ENCODE measurements at regions not wholly inside any gene's neighbourhood (a gene's known extent, or its start where the extent isn't known, plus 50 kb on each side); places are given as distances from the start of the nearest gene placed in this dataset.

DNA sequence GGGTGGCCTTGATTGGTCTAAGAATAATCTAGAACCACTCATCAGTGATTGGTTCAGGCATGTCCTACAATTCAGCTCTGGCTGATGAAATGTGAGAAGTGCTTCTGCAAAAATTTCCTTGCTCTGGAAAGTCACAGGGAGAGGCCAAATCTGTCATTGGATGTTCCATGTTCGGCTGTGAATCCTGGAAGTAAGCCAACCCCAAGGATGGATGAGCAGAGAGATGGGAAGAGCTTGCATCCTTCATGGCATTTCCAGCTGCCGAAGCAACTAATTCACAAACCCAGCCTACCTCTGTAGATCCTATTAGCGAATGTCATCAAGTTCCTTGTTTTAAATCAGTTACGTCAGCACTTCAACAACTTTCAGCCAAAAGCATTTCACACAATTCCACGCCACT, 187.2 kb upstream of the SOX4 start:
- Histone ChIP-seq H3K9me2 (ENCODE audit: insufficient read depth) (no peaks in the 10 kb centered on the region), H3K4me1 (ENCODE audit: control insufficient read depth in 1 of 2, insufficient read depth in 2 of 2, low read length in 2 of 2) (no peaks in the 10 kb centered on the region), H2AFZ (ENCODE audit: low read depth, low read length, poor library complexity, severe bottlenecking) (no peak overlapping the region), H4K20me1 (ENCODE audit: insufficient read depth) (no peaks in the 10 kb centered on the region), H3K36me3 (ENCODE audit: control insufficient read depth in 1 of 2, insufficient read depth in 2 of 2, low read length in 2 of 2) (no peaks in the 10 kb centered on the region), H3K79me2 (ENCODE audit: insufficient read depth, low read length) (no peaks in the 10 kb centered on the region), H3K9ac (ENCODE audit: low read length) (no peak overlapping the region), H3K9me3 (ENCODE audit: control insufficient read depth in 1 of 2, insufficient read depth in 1 of 2, low read depth in 1 of 2, low read length in 2 of 2) (no peaks in the 10 kb centered on the region), H3K27me3 (ENCODE audit: insufficient read depth, low read length) (no peaks in the 10 kb centered on the region), H3K4me2 (ENCODE audit: low read length) (no peak overlapping the region), H3K27ac (ENCODE audit: low read depth, low read length) (no peak overlapping the region), H3K4me3 (replicated peaks in 1 of 2; ENCODE audit: low read depth in 1 of 2, low read length in 2 of 2) (no peak overlapping the region)
- CTCF ChIA-PET: no interaction called here
- intact Hi-C loops (cut with micrococcal nuclease): no loop called here
- ATAC-seq (no peak), DNase-seq (ENCODE audit: low read depth, low spot score) (no peak)
- RAD21 ChIA-PET (ENCODE audit: low non-redundant PET in 1 of 2, low total read pairs in 2 of 2, uncharacterized antibody in 2 of 2, unreplicated experiment in 2 of 2): no interaction called here
- no TSS peak for BruUV-seq (replicated peaks)
- POLR2A ChIA-PET: no interaction called here
- TF ChIP-seq SIN3A (IDR thresholded peaks at IDR 0.05; ENCODE audit: low read depth) (no peak), EZH2phosphoT487 (IDR thresholded peaks at IDR 0.05; ENCODE audit: borderline replicate concordance) (no peak), ZFX (IDR thresholded peaks at IDR 0.05) (no peak), CBX3 (IDR thresholded peaks at IDR 0.05; ENCODE audit: low read depth) (no peak), JUND (IDR thresholded peaks at IDR 0.05) (no peak)
- TF ChIP-seq, protein P1, sequence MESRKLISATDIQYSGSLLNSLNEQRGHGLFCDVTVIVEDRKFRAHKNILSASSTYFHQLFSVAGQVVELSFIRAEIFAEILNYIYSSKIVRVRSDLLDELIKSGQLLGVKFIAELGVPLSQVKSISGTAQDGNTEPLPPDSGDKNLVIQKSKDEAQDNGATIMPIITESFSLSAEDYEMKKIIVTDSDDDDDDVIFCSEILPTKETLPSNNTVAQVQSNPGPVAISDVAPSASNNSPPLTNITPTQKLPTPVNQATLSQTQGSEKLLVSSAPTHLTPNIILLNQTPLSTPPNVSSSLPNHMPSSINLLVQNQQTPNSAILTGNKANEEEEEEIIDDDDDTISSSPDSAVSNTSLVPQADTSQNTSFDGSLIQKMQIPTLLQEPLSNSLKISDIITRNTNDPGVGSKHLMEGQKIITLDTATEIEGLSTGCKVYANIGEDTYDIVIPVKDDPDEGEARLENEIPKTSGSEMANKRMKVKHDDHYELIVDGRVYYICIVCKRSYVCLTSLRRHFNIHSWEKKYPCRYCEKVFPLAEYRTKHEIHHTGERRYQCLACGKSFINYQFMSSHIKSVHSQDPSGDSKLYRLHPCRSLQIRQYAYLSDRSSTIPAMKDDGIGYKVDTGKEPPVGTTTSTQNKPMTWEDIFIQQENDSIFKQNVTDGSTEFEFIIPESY (IDR thresholded peaks at IDR 0.05; ENCODE audit: extremely low read depth, insufficient replicate concordance, low read length): no peak
- TF ChIP-seq, protein P2, sequence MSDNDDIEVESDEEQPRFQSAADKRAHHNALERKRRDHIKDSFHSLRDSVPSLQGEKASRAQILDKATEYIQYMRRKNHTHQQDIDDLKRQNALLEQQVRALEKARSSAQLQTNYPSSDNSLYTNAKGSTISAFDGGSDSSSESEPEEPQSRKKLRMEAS (IDR thresholded peaks at IDR 0.05): no peak
- TF ChIP-seq, protein P3, sequence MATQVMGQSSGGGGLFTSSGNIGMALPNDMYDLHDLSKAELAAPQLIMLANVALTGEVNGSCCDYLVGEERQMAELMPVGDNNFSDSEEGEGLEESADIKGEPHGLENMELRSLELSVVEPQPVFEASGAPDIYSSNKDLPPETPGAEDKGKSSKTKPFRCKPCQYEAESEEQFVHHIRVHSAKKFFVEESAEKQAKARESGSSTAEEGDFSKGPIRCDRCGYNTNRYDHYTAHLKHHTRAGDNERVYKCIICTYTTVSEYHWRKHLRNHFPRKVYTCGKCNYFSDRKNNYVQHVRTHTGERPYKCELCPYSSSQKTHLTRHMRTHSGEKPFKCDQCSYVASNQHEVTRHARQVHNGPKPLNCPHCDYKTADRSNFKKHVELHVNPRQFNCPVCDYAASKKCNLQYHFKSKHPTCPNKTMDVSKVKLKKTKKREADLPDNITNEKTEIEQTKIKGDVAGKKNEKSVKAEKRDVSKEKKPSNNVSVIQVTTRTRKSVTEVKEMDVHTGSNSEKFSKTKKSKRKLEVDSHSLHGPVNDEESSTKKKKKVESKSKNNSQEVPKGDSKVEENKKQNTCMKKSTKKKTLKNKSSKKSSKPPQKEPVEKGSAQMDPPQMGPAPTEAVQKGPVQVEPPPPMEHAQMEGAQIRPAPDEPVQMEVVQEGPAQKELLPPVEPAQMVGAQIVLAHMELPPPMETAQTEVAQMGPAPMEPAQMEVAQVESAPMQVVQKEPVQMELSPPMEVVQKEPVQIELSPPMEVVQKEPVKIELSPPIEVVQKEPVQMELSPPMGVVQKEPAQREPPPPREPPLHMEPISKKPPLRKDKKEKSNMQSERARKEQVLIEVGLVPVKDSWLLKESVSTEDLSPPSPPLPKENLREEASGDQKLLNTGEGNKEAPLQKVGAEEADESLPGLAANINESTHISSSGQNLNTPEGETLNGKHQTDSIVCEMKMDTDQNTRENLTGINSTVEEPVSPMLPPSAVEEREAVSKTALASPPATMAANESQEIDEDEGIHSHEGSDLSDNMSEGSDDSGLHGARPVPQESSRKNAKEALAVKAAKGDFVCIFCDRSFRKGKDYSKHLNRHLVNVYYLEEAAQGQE (IDR thresholded peaks at IDR 0.05; ENCODE audit: low read depth): no peak

Data from HCT116 (cell line).